Neutrophil (primary cell): ENCODE measurements at regions not wholly inside any gene's neighbourhood (a gene's known extent, or its start where the extent isn't known, plus 50 kb on each side); places are given as distances from the start of the nearest gene placed in this dataset.

Source experiments
- H3K27ac ChIP-seq: fragments of 200-600 bp; sonication (generic); 2 replicates; pipeline ENCODE4 v1.5.1; 2016; ENCODE audit warnings: mild to moderate bottlenecking, moderate library complexity
- H3K27me3 ChIP-seq: fragments of 200-600 bp; sonication (generic); 2 replicates; pipeline ENCODE4 v1.6.0; 2016; ENCODE audit warnings: mild to moderate bottlenecking
- H3K36me3 ChIP-seq: fragments of 200-600 bp; sonication (generic); 2 replicates; pipeline ENCODE4 v1.5.1; 2017
- H3K4me1 ChIP-seq, 2 experiments: fragments of 200-600 bp in 1 of 2; sonication (generic) in 1 of 2; 1 replicate in 1 of 2; 2 replicates in 1 of 2; pipeline versions ENCODE4 v1.5.1 to v1.6.1; 2013 to 2016; ENCODE audit warnings: low read depth in 1 of 2, low read length in 1 of 2, mild to moderate bottlenecking in 1 of 2, moderate library complexity in 1 of 2; ENCODE audit not compliant: control insufficient read depth in 1 of 2, insufficient read depth in 1 of 2
- H3K4me3 ChIP-seq, 2 experiments: fragments of 200-600 bp in 1 of 2; sonication (generic) in 1 of 2; 1 replicate in 1 of 2; 2 replicates in 1 of 2; pipeline ENCODE4 v1.5.1; 2013 to 2016; ENCODE audit warnings: low read depth in 1 of 2, low read length in 1 of 2, mild to moderate bottlenecking in 1 of 2, moderate library complexity in 1 of 2
- H3K9me3 ChIP-seq: fragments of 200-600 bp; sonication (generic); 2 replicates; pipeline ENCODE4 v1.5.1; 2016
- TF ChIP-seq, protein P1 (sequence below): fragments of 200-600 bp; sonication (generic); IDR thresholded peaks from 2 replicates; pipeline ENCODE4 v1.5.1; 2016; ENCODE audit warnings: antibody characterized with exemption

DNA sequence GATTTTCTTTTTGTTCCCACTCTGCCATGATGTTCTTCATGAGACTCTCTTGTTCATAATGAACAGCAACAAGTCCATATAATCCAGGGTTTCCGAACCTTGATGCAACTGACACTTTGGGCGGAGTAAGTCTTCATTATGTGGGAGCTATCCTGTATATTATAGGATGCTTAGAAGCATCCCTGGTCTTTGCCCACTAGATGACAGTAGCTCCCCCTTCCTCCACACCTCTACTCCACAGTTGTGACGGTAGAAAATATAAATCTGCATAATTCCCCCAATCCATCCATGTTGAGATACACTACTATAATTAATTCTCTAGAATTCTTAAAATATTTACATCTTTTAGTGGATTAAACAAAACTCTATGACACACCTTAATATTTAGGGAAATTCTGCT is 482.2 kb upstream of the CELF4 start:
- Histone ChIP-seq H3K27ac (no peak overlapping the region), H3K36me3 (no peaks in the 10 kb centered on the region), H3K4me1 (no peaks in the 10 kb centered on the region), H3K9me3 (no peaks in the 10 kb centered on the region), H3K4me3 (no peak overlapping the region), H3K27me3 (no peaks in the 10 kb centered on the region)
- TF ChIP-seq, protein P1, sequence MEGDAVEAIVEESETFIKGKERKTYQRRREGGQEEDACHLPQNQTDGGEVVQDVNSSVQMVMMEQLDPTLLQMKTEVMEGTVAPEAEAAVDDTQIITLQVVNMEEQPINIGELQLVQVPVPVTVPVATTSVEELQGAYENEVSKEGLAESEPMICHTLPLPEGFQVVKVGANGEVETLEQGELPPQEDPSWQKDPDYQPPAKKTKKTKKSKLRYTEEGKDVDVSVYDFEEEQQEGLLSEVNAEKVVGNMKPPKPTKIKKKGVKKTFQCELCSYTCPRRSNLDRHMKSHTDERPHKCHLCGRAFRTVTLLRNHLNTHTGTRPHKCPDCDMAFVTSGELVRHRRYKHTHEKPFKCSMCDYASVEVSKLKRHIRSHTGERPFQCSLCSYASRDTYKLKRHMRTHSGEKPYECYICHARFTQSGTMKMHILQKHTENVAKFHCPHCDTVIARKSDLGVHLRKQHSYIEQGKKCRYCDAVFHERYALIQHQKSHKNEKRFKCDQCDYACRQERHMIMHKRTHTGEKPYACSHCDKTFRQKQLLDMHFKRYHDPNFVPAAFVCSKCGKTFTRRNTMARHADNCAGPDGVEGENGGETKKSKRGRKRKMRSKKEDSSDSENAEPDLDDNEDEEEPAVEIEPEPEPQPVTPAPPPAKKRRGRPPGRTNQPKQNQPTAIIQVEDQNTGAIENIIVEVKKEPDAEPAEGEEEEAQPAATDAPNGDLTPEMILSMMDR, result no peak

GRCh38 chr18:38046651-38047050 is 481.1 kb upstream of the CELF4 start:
- Histone ChIP-seq H3K4me3 (no peak overlapping the region), H3K4me1 (no peaks in the 10 kb centered on the region), H3K36me3 (no peaks in the 10 kb centered on the region), H3K27ac (no peak overlapping the region), H3K9me3 (no peaks in the 10 kb centered on the region), H3K27me3 (no peaks in the 10 kb centered on the region)
- TF ChIP-seq, protein P1, result no peak

- TF ChIP-seq, protein P1, result no peak
- H3K4me1 ChIP-seq, result no peaks in the 10 kb centered on the region
- H3K4me3 ChIP-seq, result no peak overlapping the region
- H3K27ac ChIP-seq, result no peak overlapping the region
- H3K9me3 ChIP-seq, result no peaks in the 10 kb centered on the region
- no peaks in the 10 kb centered on the region for H3K36me3 ChIP-seq
- no peaks in the 10 kb centered on the region for H3K27me3 ChIP-seq
These were observed 480.2 kb upstream of the CELF4 start for GRCh38 chr18:38045845-38046244.

GRCh38 chr18:38042211-38042890 is 476.8 kb upstream of the CELF4 start:
- TF ChIP-seq, protein P1, result no peak
- Histone ChIP-seq H3K4me3 (no peak overlapping the region), H3K36me3 (no peaks in the 10 kb centered on the region), H3K9me3 (no peaks in the 10 kb centered on the region), H3K27ac (no peak overlapping the region), H3K27me3 (no peaks in the 10 kb centered on the region), H3K4me1 (no peaks in the 10 kb centered on the region)

GRCh38 chr18:38038242-38038641 is 472.6 kb upstream of the CELF4 start:
- Histone ChIP-seq H3K4me3 (no peak overlapping the region), H3K27ac (no peak overlapping the region), H3K36me3 (no peaks in the 10 kb centered on the region), H3K4me1 (no peaks in the 10 kb centered on the region), H3K27me3 (no peaks in the 10 kb centered on the region), H3K9me3 (no peaks in the 10 kb centered on the region)
- TF ChIP-seq, protein P1, result no peak
